ENCODE measurements at regions not wholly inside any gene's neighbourhood (a gene's known extent, or its start where the extent isn't known, plus 50 kb on each side); places are given as distances from the start of the nearest gene placed in this dataset.
"Not testable (repeated sequence)": the region's sequence is repeated elsewhere in the genome, so short reads cannot be mapped to it uniquely, and the experiment has no call there.

- DNase-seq (ENCODE audit: low spot score) = no peak
Observed at GRCh38 chr15:95610945-95611344, 719.6 kb upstream of the NR2F2 start.

- DNase-seq (ENCODE audit: low spot score) = no peak
Observed at GRCh38 chr15:95615436-95615835, 715.1 kb upstream of the NR2F2 start.

- DNase-seq (ENCODE audit: low spot score) = no peak
Observed at GRCh38 chr15:95616306-95616705, 714.2 kb upstream of the NR2F2 start.

- DNase-seq (ENCODE audit: low spot score) = no peak
Observed at GRCh38 chr15:95620934-95621579, 709.4 kb upstream of the NR2F2 start.

- DNase-seq (ENCODE audit: low spot score) = no peak
Observed at GRCh38 chr15:95622843-95623242, 707.7 kb upstream of the NR2F2 start.

- DNase-seq (ENCODE audit: low spot score) = no peak
Observed at GRCh38 chr15:95624100-95624499, 706.4 kb upstream of the NR2F2 start.

- DNase-seq (ENCODE audit: low spot score) = no peak
Observed at GRCh38 chr15:95624616-95625361, 705.7 kb upstream of the NR2F2 start.

GRCh38 chr15:95626501-95627361 lies 703.8 kb upstream of the NR2F2 start:
- no peak for DNase-seq (ENCODE audit: low spot score)

GRCh38 chr15:95629503-95630168 lies 700.9 kb upstream of the NR2F2 start:
- no peak for DNase-seq (ENCODE audit: low spot score)

GRCh38 chr15:95630683-95631082 lies 699.8 kb upstream of the NR2F2 start:
- no peak for DNase-seq (ENCODE audit: low spot score)

- DNase-seq (ENCODE audit: low spot score) = no peak
Observed at GRCh38 chr15:95635666-95636065, 694.8 kb upstream of the NR2F2 start.

- DNase-seq (ENCODE audit: low spot score) = no peak
Observed at GRCh38 chr15:95636107-95636506, 694.4 kb upstream of the NR2F2 start.

- not testable (repeated sequence) for DNase-seq (ENCODE audit: low spot score)
Observed at GRCh38 chr15:95637234-95637633, 693.3 kb upstream of the NR2F2 start.

GRCh38 chr15:95639208-95639607 lies 691.3 kb upstream of the NR2F2 start:
- DNase-seq (ENCODE audit: low spot score) = no peak

- no peak for DNase-seq (ENCODE audit: low spot score)
Observed at GRCh38 chr15:95644100-95644875, 686.2 kb upstream of the NR2F2 start.

GRCh38 chr15:95645791-95646338 lies 684.6 kb upstream of the NR2F2 start:
- DNase-seq (ENCODE audit: low spot score) = no peak

- DNase-seq (ENCODE audit: low spot score) = no peak
Observed at GRCh38 chr15:95646484-95647273, 683.8 kb upstream of the NR2F2 start.

- no peak for DNase-seq (ENCODE audit: low spot score)
Observed at GRCh38 chr15:95647531-95648277, 682.8 kb upstream of the NR2F2 start.

GRCh38 chr15:95653361-95653805 lies 677.1 kb upstream of the NR2F2 start:
- DNase-seq (ENCODE audit: low spot score) = no peak
